ENCODE measurements at regions not wholly inside any gene's neighbourhood (a gene's known extent, or its start where the extent isn't known, plus 50 kb on each side); places are given as distances from the start of the nearest gene placed in this dataset.

GRCh38 chr6:128725271-128726233, 157.4 kb upstream of the LAMA2 start:
- DNase-seq (ENCODE audit: low read depth) = peak; percentile 0
- H3K4me3 ChIP-seq (ENCODE audit: low read depth, low read length) = no peak overlapping the region
- TF ChIP-seq CTCF (IDR thresholded peaks at IDR 0.05; ENCODE audit: control insufficient read depth, extremely low read depth, insufficient read depth) = peak; percentile 58

GRCh38 chr6:128724738-128725137, 158.2 kb upstream of the LAMA2 start:
- no peak overlapping the region for H3K4me3 ChIP-seq (ENCODE audit: low read depth, low read length)
- TF ChIP-seq CTCF (IDR thresholded peaks at IDR 0.05; ENCODE audit: control insufficient read depth, extremely low read depth, insufficient read depth) = no peak
- DNase-seq (ENCODE audit: low read depth) = no peak

- no peak overlapping the region for H3K4me3 ChIP-seq (ENCODE audit: low read depth, low read length)
- DNase-seq (ENCODE audit: low read depth) = no peak
- TF ChIP-seq CTCF (IDR thresholded peaks at IDR 0.05; ENCODE audit: control insufficient read depth, extremely low read depth, insufficient read depth) = no peak
Measured at GRCh38 chr6:128723667-128724066, 159.3 kb upstream of the LAMA2 start.

- DNase-seq (ENCODE audit: low read depth) = no peak
- no peak overlapping the region for H3K4me3 ChIP-seq (ENCODE audit: low read depth, low read length)
- TF ChIP-seq CTCF (IDR thresholded peaks at IDR 0.05; ENCODE audit: control insufficient read depth, extremely low read depth, insufficient read depth) = no peak
Measured at GRCh38 chr6:128720891-128721290, 162.0 kb upstream of the LAMA2 start.

GRCh38 chr6:128719786-128720185, 163.2 kb upstream of the LAMA2 start:
- no peak overlapping the region for H3K4me3 ChIP-seq (ENCODE audit: low read depth, low read length)
- TF ChIP-seq CTCF (IDR thresholded peaks at IDR 0.05; ENCODE audit: control insufficient read depth, extremely low read depth, insufficient read depth) = no peak
- DNase-seq (ENCODE audit: low read depth) = no peak

- DNase-seq (ENCODE audit: low read depth) = no peak
- TF ChIP-seq CTCF (IDR thresholded peaks at IDR 0.05; ENCODE audit: control insufficient read depth, extremely low read depth, insufficient read depth) = no peak
- H3K4me3 ChIP-seq (ENCODE audit: low read depth, low read length) = no peak overlapping the region
Measured at GRCh38 chr6:128713461-128713860, 169.5 kb upstream of the LAMA2 start.
